SK-N-SH treated with all-trans-retinoic acid at 6 μM for 48 hours (cell line): ENCODE measurements at regions not wholly inside any gene's neighbourhood (a gene's known extent, or its start where the extent isn't known, plus 50 kb on each side); places are given as distances from the start of the nearest gene placed in this dataset.

Experiments used
- ATAC-seq: fragments of 200-7000 bp; cut with Tn5 transposase; 3 replicates; pipeline ENCODE4 v1.9.1; 2020; ENCODE audit warnings: mild to moderate bottlenecking, moderate library complexity
- ARNTL ChIP-seq: fragments of 450-650 bp; formaldehyde crosslinking; IDR thresholded peaks from 2 replicates; pipeline ENCODE4 v1.5.0; 2020; ENCODE audit warnings: low read depth, mild to moderate bottlenecking, moderate library complexity, borderline replicate concordance
- CSDC2 ChIP-seq: fragments of 250-450 bp; sonication (Bioruptor Pico); IDR thresholded peaks from 2 replicates; pipeline ENCODE4 v1.5.0; 2020; ENCODE audit warnings: mild to moderate bottlenecking, moderate library complexity
- ESRRG ChIP-seq: fragments of 250-450 bp; sonication (Bioruptor Pico); IDR thresholded peaks from 2 replicates; pipeline ENCODE4 v1.6.1; 2021; ENCODE audit warnings: mild to moderate bottlenecking
- GLIS3 ChIP-seq: fragments of 250-450 bp; sonication (Bioruptor Pico); IDR thresholded peaks from 2 replicates; pipeline ENCODE4 v1.5.0; 2020; ENCODE audit warnings: mild to moderate bottlenecking, moderate library complexity
- OSR1 ChIP-seq: fragments of 250-450 bp; sonication (Bioruptor Pico); IDR thresholded peaks from 2 replicates; pipeline ENCODE4 v1.8.0; 2022; ENCODE audit warnings: moderate library complexity, mild to moderate bottlenecking, inconsistent platforms
- SNAI2 ChIP-seq: fragments of 250-450 bp; sonication (Bioruptor Pico); IDR thresholded peaks from 2 replicates; pipeline ENCODE4 v1.5.0; 2020; ENCODE audit warnings: mild to moderate bottlenecking, moderate library complexity
- TCF4 ChIP-seq: fragments of 250-450 bp; sonication (Bioruptor Pico); IDR thresholded peaks from 2 replicates; pipeline ENCODE4 v1.8.0; 2021; ENCODE audit warnings: mild to moderate bottlenecking, moderate library complexity, borderline replicate concordance
- TOX ChIP-seq: fragments of 250-450 bp; sonication (Bioruptor Pico); IDR thresholded peaks from 2 replicates; pipeline ENCODE4 v1.8.0; 2021; ENCODE audit warnings: mild to moderate bottlenecking, moderate library complexity, borderline replicate concordance
- ZC3H10 ChIP-seq: fragments of 250-450 bp; sonication (Bioruptor Pico); IDR thresholded peaks from 2 replicates; pipeline ENCODE4 v1.5.1; 2021; ENCODE audit warnings: mild to moderate bottlenecking, moderate library complexity
- ZFP3 ChIP-seq: fragments of 250-450 bp; sonication (Bioruptor Pico); IDR thresholded peaks from 2 replicates; pipeline ENCODE4 v1.5.0; 2020; ENCODE audit warnings: mild to moderate bottlenecking, moderate library complexity
- ZFP30 ChIP-seq: fragments of 450-650 bp; formaldehyde crosslinking; IDR thresholded peaks from 2 replicates; pipeline ENCODE4 v1.5.0; 2022; ENCODE audit warnings: mild to moderate bottlenecking, moderate library complexity
- ZNF565 ChIP-seq: fragments of 450-650 bp; formaldehyde crosslinking; conservative IDR thresholded peaks from 2 replicates; pipeline ENCODE4 v1.5.0; 2020; ENCODE audit warnings: low read depth, mild to moderate bottlenecking, moderate library complexity
- ZNF70 ChIP-seq: fragments of 450-650 bp; formaldehyde crosslinking; IDR thresholded peaks from 2 replicates; pipeline ENCODE4 v1.5.0; 2020; ENCODE audit warnings: mild to moderate bottlenecking, moderate library complexity
- TF ChIP-seq, protein P1 (sequence below): fragments of 250-450 bp; sonication (Bioruptor Pico); IDR thresholded peaks from 2 replicates; pipeline ENCODE4 v1.5.0; 2020; ENCODE audit warnings: mild to moderate bottlenecking, moderate library complexity
- TF ChIP-seq, protein P2 (sequence below): fragments of 250-450 bp; sonication (Bioruptor Pico); IDR thresholded peaks from 2 replicates; pipeline ENCODE4 v1.5.1; 2020; ENCODE audit warnings: low read depth, mild to moderate bottlenecking, moderate library complexity
- TF ChIP-seq, protein P3 (sequence below): fragments of 250-450 bp; sonication (Bioruptor Pico); IDR thresholded peaks from 2 replicates; pipeline ENCODE4 v1.8.0; 2021; ENCODE audit warnings: low read depth, mild to moderate bottlenecking, moderate library complexity, borderline replicate concordance
- TF ChIP-seq, protein P4 (sequence below): fragments of 250-450 bp; sonication (Bioruptor Pico); IDR thresholded peaks from 2 replicates; pipeline ENCODE4 v1.8.0; 2020; ENCODE audit warnings: mild to moderate bottlenecking, moderate library complexity, borderline replicate concordance

DNA sequence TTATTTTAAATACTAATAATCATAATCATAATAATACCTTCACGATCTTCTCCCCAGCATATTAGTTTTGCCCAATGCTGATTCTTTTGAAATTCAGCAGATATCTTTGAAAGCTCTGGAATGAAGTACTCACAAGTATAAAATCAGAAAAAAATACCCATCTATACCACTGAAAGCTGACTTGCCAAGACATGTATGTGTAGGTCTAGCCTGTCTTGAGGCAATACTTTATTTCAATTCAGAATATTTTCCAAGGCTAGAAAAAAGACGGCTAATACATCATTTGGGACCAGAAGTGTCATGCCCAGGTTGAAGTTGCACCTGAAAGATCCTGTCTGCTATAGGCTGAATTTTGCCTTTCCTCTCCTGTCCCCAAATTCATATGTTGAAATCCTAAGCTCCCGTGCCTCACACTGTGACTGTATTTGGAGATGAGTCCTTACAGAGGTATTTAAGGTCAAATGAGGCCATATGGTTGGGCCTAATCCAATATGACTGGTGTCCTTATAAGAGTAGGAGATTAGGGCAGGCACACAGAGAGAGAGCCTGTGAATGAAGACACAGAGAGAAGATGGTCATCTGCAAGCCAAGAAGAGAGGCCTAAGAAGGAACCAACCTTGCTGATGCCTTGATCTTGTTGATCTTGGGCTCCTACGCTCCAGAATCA is 255.9 kb upstream of the CMC1 start:
- TF ChIP-seq ZNF70 (CRISPR knock-in tag) (no peak), ZFP3 (no peak), ARNTL (CRISPR knock-in tag) (no peak), CSDC2 (no peak), ESRRG (no peak), ZC3H10 (CRISPR knock-in tag) (no peak), ZFP30 (CRISPR knock-in tag) (no peak), ZNF565 (no peak), SNAI2 (CRISPR knock-in tag) (no peak), TCF4 (CRISPR knock-in tag) (no peak), OSR1 (CRISPR knock-in tag) (no peak), GLIS3 (CRISPR knock-in tag) (no peak)
- TF ChIP-seq, protein P1, sequence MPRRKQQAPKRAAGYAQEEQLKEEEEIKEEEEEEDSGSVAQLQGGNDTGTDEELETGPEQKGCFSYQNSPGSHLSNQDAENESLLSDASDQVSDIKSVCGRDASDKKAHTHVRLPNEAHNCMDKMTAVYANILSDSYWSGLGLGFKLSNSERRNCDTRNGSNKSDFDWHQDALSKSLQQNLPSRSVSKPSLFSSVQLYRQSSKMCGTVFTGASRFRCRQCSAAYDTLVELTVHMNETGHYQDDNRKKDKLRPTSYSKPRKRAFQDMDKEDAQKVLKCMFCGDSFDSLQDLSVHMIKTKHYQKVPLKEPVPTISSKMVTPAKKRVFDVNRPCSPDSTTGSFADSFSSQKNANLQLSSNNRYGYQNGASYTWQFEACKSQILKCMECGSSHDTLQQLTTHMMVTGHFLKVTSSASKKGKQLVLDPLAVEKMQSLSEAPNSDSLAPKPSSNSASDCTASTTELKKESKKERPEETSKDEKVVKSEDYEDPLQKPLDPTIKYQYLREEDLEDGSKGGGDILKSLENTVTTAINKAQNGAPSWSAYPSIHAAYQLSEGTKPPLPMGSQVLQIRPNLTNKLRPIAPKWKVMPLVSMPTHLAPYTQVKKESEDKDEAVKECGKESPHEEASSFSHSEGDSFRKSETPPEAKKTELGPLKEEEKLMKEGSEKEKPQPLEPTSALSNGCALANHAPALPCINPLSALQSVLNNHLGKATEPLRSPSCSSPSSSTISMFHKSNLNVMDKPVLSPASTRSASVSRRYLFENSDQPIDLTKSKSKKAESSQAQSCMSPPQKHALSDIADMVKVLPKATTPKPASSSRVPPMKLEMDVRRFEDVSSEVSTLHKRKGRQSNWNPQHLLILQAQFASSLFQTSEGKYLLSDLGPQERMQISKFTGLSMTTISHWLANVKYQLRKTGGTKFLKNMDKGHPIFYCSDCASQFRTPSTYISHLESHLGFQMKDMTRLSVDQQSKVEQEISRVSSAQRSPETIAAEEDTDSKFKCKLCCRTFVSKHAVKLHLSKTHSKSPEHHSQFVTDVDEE (CRISPR knock-in tag), result no peak
- TF ChIP-seq, protein P2, sequence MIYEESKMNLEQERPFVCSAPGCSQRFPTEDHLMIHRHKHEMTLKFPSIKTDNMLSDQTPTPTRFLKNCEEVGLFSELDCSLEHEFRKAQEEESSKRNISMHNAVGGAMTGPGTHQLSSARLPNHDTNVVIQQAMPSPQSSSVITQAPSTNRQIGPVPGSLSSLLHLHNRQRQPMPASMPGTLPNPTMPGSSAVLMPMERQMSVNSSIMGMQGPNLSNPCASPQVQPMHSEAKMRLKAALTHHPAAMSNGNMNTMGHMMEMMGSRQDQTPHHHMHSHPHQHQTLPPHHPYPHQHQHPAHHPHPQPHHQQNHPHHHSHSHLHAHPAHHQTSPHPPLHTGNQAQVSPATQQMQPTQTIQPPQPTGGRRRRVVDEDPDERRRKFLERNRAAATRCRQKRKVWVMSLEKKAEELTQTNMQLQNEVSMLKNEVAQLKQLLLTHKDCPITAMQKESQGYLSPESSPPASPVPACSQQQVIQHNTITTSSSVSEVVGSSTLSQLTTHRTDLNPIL (CRISPR knock-in tag), result no peak
- TF ChIP-seq, protein P3, sequence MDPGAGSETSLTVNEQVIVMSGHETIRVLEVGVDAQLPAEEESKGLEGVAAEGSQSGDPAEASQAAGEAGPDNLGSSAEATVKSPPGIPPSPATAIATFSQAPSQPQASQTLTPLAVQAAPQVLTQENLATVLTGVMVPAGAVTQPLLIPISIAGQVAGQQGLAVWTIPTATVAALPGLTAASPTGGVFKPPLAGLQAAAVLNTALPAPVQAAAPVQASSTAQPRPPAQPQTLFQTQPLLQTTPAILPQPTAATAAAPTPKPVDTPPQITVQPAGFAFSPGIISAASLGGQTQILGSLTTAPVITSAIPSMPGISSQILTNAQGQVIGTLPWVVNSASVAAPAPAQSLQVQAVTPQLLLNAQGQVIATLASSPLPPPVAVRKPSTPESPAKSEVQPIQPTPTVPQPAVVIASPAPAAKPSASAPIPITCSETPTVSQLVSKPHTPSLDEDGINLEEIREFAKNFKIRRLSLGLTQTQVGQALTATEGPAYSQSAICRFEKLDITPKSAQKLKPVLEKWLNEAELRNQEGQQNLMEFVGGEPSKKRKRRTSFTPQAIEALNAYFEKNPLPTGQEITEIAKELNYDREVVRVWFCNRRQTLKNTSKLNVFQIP (CRISPR knock-in tag), result no peak
- ATAC-seq, result no peak

DNA sequence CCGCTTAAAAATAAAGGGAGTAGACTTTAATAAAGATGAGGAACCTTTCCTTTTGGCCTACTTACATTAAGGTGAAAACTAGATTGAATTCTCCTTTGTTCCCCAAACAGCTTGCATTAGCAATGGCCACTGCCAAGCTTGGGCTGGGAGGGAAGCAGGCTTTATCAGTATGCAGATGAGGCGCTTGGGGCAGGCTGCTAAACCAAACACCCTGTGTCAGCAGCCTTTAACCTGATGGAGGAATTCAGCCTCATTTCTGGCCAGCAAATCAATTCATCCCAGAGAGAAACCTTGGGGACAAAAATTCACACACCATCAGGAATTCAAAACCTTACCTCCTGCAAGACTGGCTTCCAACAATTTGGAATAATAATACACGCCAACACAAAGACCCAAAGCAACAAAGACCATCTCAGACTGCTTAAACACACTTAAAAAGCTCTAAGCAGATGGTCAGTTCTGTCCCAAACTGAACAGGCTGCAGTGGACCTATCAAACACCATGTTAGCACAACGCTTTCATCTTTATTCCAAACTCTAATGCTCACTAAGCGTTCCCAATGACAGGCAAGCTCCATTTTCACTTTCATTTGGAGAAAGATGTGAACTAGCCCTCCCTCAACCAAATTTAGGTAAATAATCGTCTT is 255.1 kb upstream of the CMC1 start:
- no peak for ATAC-seq

DNA sequence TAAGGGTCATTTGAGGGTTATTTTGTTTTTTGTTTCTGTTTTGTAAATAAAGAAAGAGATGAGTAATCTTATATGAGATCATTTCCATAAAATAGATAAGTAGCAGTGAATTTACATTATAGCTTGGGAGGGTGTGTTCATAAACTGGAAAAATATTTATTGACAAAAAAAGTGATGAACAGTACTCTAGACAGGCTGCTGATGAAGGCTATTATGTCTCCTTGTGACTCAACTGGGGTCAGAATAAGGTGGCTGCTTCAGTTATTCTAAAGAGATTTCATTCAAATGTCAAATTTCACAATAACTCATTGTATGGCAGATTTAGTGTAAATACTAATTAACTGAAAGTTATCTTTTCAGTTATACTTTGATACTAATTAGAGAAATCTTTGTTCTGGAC is 251.1 kb upstream of the CMC1 start:
- TF ChIP-seq SNAI2 (CRISPR knock-in tag), result no peak
- no peak for TF ChIP-seq TOX (CRISPR knock-in tag)
- no peak for TF ChIP-seq TCF4 (CRISPR knock-in tag)
- TF ChIP-seq, protein P4, sequence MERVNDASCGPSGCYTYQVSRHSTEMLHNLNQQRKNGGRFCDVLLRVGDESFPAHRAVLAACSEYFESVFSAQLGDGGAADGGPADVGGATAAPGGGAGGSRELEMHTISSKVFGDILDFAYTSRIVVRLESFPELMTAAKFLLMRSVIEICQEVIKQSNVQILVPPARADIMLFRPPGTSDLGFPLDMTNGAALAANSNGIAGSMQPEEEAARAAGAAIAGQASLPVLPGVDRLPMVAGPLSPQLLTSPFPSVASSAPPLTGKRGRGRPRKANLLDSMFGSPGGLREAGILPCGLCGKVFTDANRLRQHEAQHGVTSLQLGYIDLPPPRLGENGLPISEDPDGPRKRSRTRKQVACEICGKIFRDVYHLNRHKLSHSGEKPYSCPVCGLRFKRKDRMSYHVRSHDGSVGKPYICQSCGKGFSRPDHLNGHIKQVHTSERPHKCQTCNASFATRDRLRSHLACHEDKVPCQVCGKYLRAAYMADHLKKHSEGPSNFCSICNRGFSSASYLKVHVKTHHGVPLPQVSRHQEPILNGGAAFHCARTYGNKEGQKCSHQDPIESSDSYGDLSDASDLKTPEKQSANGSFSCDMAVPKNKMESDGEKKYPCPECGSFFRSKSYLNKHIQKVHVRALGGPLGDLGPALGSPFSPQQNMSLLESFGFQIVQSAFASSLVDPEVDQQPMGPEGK, result no peak
- ATAC-seq, result no peak

More for the DNA sequence above, 255.1 kb upstream of the CMC1 start:
- TF ChIP-seq OSR1 (CRISPR knock-in tag), result no peak

DNA sequence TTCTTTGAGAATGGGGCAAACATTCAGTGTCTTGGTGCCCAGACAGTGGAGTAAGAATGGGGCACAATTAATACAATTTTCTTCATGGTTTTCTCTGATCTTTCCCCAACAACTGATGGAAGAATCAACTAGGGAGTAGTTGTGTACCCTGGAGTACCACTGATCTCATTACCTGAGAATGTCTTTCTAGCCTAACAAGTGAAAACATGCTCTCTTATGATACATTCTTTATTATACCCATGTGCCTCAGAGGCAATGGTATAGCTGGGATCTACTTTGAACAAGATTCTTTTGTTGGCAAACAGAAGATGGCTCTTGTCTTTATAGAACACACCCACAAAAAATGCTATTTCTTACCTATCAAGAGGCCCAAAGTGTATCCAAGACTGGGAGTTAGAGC is 250.6 kb upstream of the CMC1 start:
- TF ChIP-seq TOX (CRISPR knock-in tag) (no peak), CSDC2 (no peak), SNAI2 (CRISPR knock-in tag) (no peak), ZC3H10 (CRISPR knock-in tag) (no peak)
- TF ChIP-seq, protein P1 (CRISPR knock-in tag), result no peak
- TF ChIP-seq, protein P3 (CRISPR knock-in tag), result no peak
- TF ChIP-seq, protein P4, result no peak
- ATAC-seq, result no peak
